Calu3 (cell line): ENCODE measurements at regions not wholly inside any gene's neighbourhood (a gene's known extent, or its start where the extent isn't known, plus 50 kb on each side); places are given as distances from the start of the nearest gene placed in this dataset.

Experiments
- BruUV-seq: library from RNA; stranded (reverse); fragments of 400-500 nt; replicated peaks from 2 replicates; lab custom pipeline; 2021; lab: Mats Ljungman, UMichigan
- CTCF ChIA-PET: fragments of 300-600 bp; sonication (Branson Sonifier 250); formaldehyde crosslinking; loops from one replicate; lab custom pipeline; 2022; ENCODE audit warnings: antibody characterized with exemption; lab: Charles Lee
- DNase-seq: peaks from one replicate; pipeline ENCODE4 v3.0.0; 2022
- H3K27ac Mint-ChIP-seq: one replicate; pipeline ENCODE4 v1.8.0; 2022; ENCODE audit warnings: mixed read lengths; ENCODE audit not compliant: unreplicated experiment
- H3K27me3 Mint-ChIP-seq: one replicate; pipeline ENCODE4 v1.8.0; 2022; ENCODE audit warnings: mixed read lengths; ENCODE audit not compliant: unreplicated experiment
- H3K36me3 Mint-ChIP-seq: one replicate; pipeline ENCODE4 v1.8.0; 2022; ENCODE audit warnings: mild to moderate bottlenecking, moderate library complexity, mixed read lengths; ENCODE audit not compliant: insufficient read depth, unreplicated experiment
- H3K4me1 Mint-ChIP-seq: one replicate; pipeline ENCODE4 v1.8.0; 2022; ENCODE audit warnings: mild to moderate bottlenecking, low read depth, mixed read lengths; ENCODE audit not compliant: unreplicated experiment
- H3K4me3 Mint-ChIP-seq: one replicate; pipeline ENCODE4 v1.8.0; 2022; ENCODE audit warnings: mild to moderate bottlenecking, low read depth, moderate library complexity, mixed read lengths; ENCODE audit not compliant: unreplicated experiment
- H3K9me3 Mint-ChIP-seq: one replicate; pipeline ENCODE4 v1.8.0; 2022; ENCODE audit warnings: low read depth, mixed read lengths; ENCODE audit not compliant: unreplicated experiment
- intact Hi-C: fragments of 100-400 bp; cut with micrococcal nuclease; formaldehyde crosslinking; loops from one replicate; pipeline ENCODE4 v1.10.0; 2022; ENCODE audit not compliant: unreplicated experiment
- TF ChIP-seq, protein P1 (sequence below): fragments of 200-600 bp; IDR thresholded peaks from one replicate; pipeline ENCODE4 v1.8.0; 2022; ENCODE audit warnings: antibody characterized with exemption; ENCODE audit not compliant: unreplicated experiment

DNA sequence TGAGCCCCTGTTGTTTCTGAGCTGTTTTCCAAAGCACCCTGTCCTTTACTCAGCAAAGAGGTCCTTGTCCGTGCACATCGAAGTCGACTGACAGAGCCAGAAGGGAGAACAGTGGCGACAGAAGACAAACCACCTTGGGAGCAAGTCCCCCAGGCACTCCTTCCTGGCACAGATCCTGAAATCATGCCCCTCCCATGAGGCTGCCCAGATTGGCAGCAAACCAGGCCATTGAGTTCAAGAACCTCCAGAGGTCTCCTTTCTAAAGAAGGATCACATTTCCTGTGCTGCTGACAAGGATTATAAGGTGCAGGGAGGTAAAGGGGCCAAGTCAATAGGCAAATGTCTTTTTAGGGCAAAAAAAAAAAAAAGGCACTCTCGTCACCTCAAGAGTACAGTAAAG lies 84.7 kb upstream of the HIVEP3 start:
- Mint-ChIP-seq H3K4me3 (no peak overlapping the region), H3K27me3 (no peaks in the 10 kb centered on the region), H3K4me1 (peaks cover 22% of the 10 kb centered on the region), H3K9me3 (no peaks in the 10 kb centered on the region), H3K36me3 (no peaks in the 10 kb centered on the region), H3K27ac (no peak overlapping the region)
- no TSS peak for BruUV-seq
- TF ChIP-seq, protein P1, sequence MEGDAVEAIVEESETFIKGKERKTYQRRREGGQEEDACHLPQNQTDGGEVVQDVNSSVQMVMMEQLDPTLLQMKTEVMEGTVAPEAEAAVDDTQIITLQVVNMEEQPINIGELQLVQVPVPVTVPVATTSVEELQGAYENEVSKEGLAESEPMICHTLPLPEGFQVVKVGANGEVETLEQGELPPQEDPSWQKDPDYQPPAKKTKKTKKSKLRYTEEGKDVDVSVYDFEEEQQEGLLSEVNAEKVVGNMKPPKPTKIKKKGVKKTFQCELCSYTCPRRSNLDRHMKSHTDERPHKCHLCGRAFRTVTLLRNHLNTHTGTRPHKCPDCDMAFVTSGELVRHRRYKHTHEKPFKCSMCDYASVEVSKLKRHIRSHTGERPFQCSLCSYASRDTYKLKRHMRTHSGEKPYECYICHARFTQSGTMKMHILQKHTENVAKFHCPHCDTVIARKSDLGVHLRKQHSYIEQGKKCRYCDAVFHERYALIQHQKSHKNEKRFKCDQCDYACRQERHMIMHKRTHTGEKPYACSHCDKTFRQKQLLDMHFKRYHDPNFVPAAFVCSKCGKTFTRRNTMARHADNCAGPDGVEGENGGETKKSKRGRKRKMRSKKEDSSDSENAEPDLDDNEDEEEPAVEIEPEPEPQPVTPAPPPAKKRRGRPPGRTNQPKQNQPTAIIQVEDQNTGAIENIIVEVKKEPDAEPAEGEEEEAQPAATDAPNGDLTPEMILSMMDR: no peak
- CTCF ChIA-PET: interaction anchor here (0.6 to 1.1 kb wide), 4 partner anchors 11 to 311 kb away, joined by 3 to 4 read pairs (median 3); no protein-coding TSS in a partner anchor
- peak; percentile 81 for DNase-seq
- intact Hi-C loops: no loop called here

DNA sequence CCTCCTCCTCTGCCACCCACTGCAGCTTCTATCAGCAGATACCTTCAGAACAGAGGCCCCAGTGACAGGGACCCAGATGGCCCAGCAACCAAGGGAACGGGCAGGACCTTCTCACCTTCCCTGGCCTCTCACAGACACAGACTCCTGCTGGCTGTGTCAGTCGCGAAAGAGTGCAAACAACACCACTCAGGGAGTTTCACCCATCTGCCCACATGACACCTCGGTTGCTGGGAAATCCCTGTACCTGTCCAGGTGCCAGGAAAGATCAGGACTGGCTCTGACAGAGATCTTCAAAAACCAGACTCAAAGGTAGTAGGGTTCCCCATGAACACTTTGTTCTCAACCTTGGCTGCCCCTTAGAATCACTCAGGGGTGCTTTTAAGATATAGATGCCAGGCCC lies 83.5 kb upstream of the HIVEP3 start:
- Mint-ChIP-seq H3K9me3 (no peaks in the 10 kb centered on the region), H3K4me1 (peaks cover 22% of the 10 kb centered on the region), H3K27me3 (no peaks in the 10 kb centered on the region), H3K36me3 (no peaks in the 10 kb centered on the region), H3K27ac (no peak overlapping the region), H3K4me3 (no peak overlapping the region)
- intact Hi-C loops: no loop called here
- no TSS peak for BruUV-seq
- DNase-seq: no peak
- TF ChIP-seq, protein P1: no peak
- CTCF ChIA-PET: no interaction called here

DNA sequence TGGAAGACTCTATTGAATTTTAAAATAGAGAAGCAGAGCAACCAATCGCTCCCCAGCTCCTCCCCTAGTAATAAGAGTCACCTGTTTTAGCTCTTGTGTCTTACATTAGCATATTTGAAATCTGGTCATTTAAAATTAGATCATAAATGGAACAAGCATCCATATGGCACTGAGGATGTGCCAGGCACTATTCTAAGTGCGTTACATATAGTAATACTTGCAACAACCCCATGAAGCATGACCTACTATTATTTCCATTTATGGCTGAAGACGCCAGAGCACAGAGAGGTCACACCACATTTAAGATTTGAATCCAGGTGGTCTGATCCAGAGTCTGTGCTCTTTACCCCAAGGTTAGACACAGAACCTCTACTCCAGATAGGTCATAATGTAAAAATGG lies 82.0 kb upstream of the HIVEP3 start:
- CTCF ChIA-PET: no interaction called here
- Mint-ChIP-seq H3K4me3 (no peak overlapping the region), H3K27ac (no peak overlapping the region), H3K4me1 (peaks cover 22% of the 10 kb centered on the region), H3K27me3 (no peaks in the 10 kb centered on the region), H3K9me3 (no peaks in the 10 kb centered on the region), H3K36me3 (no peaks in the 10 kb centered on the region)
- BruUV-seq: no TSS peak
- intact Hi-C loops: no loop called here
- TF ChIP-seq, protein P1: no peak
- no peak for DNase-seq

DNA sequence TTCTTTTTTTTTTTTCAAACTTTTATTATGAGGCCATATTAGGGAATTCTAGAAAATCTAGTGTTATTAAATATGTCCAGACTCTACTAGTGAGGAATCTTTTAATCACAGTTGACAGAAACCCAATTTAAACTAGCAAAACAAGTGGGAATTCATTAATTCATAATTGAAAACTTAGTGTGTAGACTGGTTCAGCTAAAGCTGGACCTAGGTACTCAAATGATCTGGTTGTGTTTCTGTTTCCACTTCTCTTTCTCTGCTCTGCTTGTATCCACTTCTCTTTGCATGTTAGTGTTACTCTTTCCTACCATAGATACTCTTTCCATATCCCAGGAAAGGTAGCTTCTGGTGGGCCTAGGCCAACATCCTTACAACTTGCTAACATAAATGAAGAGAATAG lies 81.2 kb upstream of the HIVEP3 start:
- no peaks in the 10 kb centered on the region for H3K36me3 Mint-ChIP-seq
- H3K27ac Mint-ChIP-seq: no peak overlapping the region
- peaks cover 19% of the 10 kb centered on the region for H3K4me1 Mint-ChIP-seq
- H3K27me3 Mint-ChIP-seq: no peaks in the 10 kb centered on the region
- H3K4me3 Mint-ChIP-seq: no peak overlapping the region
- intact Hi-C loops: no loop called here
- no peak for DNase-seq
- BruUV-seq: no TSS peak
- TF ChIP-seq, protein P1: no peak
- CTCF ChIA-PET: no interaction called here
- H3K9me3 Mint-ChIP-seq: no peaks in the 10 kb centered on the region
